GM23338 (cell line): ENCODE measurements at regions not wholly inside any gene's neighbourhood (a gene's known extent, or its start where the extent isn't known, plus 50 kb on each side); places are given as distances from the start of the nearest gene placed in this dataset.

Experiments used
- ATAC-seq: fragments of 200-7000 bp; cut with Tn5 transposase; 3 replicates; pipeline ENCODE4 v1.9.1; 2020
- DNase-seq: peaks from one replicate; pipeline ENCODE4 v3.0.0-alpha.2; 2015; ENCODE audit warnings: low spot score
- H2AFZ ChIP-seq: fragments of 200-600 bp; sonication (generic); 2 replicates; pipeline ENCODE4 v1.8.0; 2016; ENCODE audit warnings: antibody characterized with exemption, mild to moderate bottlenecking, moderate library complexity
- H3F3A ChIP-seq: fragments of 200-600 bp; sonication (generic); replicated peaks from 2 replicates; pipeline ENCODE4 v1.8.0; 2017; ENCODE audit warnings: antibody characterized with exemption, mixed run types, low read depth
- H3K27ac ChIP-seq: fragments of 200-600 bp; sonication (generic); 2 replicates; pipeline ENCODE4 v1.6.1; 2016; ENCODE audit warnings: low read depth
- H3K27me3 ChIP-seq: fragments of 200-600 bp; sonication (generic); 2 replicates; pipeline ENCODE4 v1.8.0; 2016; ENCODE audit warnings: mild to moderate bottlenecking, mixed run types, moderate library complexity; ENCODE audit not compliant: insufficient read depth
- H3K36me3 ChIP-seq: fragments of 200-600 bp; sonication (generic); 2 replicates; pipeline ENCODE4 v1.8.0; 2016; ENCODE audit warnings: mild to moderate bottlenecking; ENCODE audit not compliant: insufficient read depth
- H3K4me1 ChIP-seq: fragments of 200-600 bp; sonication (generic); 2 replicates; pipeline ENCODE4 v1.8.0; 2016; ENCODE audit warnings: mild to moderate bottlenecking, moderate library complexity; ENCODE audit not compliant: insufficient read depth
- H3K4me2 ChIP-seq: fragments of 200-600 bp; sonication (generic); 2 replicates; pipeline ENCODE4 v1.7.1; 2017; ENCODE audit warnings: mixed run types
- H3K4me3 ChIP-seq: fragments of 200-600 bp; sonication (generic); 2 replicates; pipeline ENCODE4 v1.6.1; 2016; ENCODE audit warnings: mixed run types
- H3K79me2 ChIP-seq: fragments of 200-600 bp; sonication (generic); replicated peaks from 2 replicates; pipeline ENCODE4 v1.8.0; 2017; ENCODE audit warnings: mild to moderate bottlenecking; ENCODE audit not compliant: insufficient read depth
- H3K9me2 ChIP-seq: fragments of 200-600 bp; sonication (generic); 2 replicates; pipeline ENCODE4 v1.8.0; 2017; ENCODE audit not compliant: insufficient read depth
- H4K20me1 ChIP-seq: fragments of 200-600 bp; sonication (generic); replicated peaks from 2 replicates; pipeline ENCODE4 v1.8.0; 2017; ENCODE audit warnings: mild to moderate bottlenecking; ENCODE audit not compliant: insufficient read depth
- H3K27ac Mint-ChIP-seq: 2 replicates; pipeline ENCODE4 v1.8.0; 2020; ENCODE audit warnings: inconsistent platforms, mild to moderate bottlenecking, moderate library complexity, mixed read lengths
- H3K27me3 Mint-ChIP-seq: 3 replicates; pipeline ENCODE4 v1.8.0; 2022; ENCODE audit warnings: low read depth, mild to moderate bottlenecking, moderate library complexity, mixed read lengths, inconsistent platforms; ENCODE audit not compliant: insufficient read depth, poor library complexity
- H3K36me3 Mint-ChIP-seq: 3 replicates; pipeline ENCODE4 v1.8.0; 2021; ENCODE audit warnings: low read depth, mild to moderate bottlenecking, inconsistent platforms, moderate library complexity, mixed read lengths
- H3K4me1 Mint-ChIP-seq: 3 replicates; pipeline ENCODE4 v1.8.0; 2020; ENCODE audit warnings: mild to moderate bottlenecking, inconsistent platforms, mixed read lengths
- H3K4me3 Mint-ChIP-seq: 3 replicates; pipeline ENCODE4 v1.8.0; 2021; ENCODE audit warnings: moderate library complexity, mild to moderate bottlenecking, inconsistent platforms, mixed read lengths
- H3K9me3 Mint-ChIP-seq: 3 replicates; pipeline ENCODE4 v1.8.0; 2020; ENCODE audit warnings: moderate library complexity, mild to moderate bottlenecking, inconsistent platforms, mixed read lengths
- CREB1 ChIP-seq: fragments of 250-450 bp; sonication (Bioruptor Pico); IDR thresholded peaks from 2 replicates; pipeline ENCODE4 v1.5.0; 2020; ENCODE audit warnings: low read depth, mild to moderate bottlenecking, moderate library complexity
- CTCF ChIP-seq, 2 experiments: fragments of 200-600 bp in 1 of 2; sonication (generic) in 1 of 2; conservative IDR thresholded peaks; 2 replicates each; pipeline versions ENCODE4 v1.5.1 to v1.6.1; 2016 to 2017; ENCODE audit warnings: antibody characterized with exemption in 2 of 2, low read depth in 2 of 2, mild to moderate bottlenecking in 2 of 2, moderate library complexity in 1 of 2
- ETS1 ChIP-seq: IDR thresholded peaks from 2 replicates; pipeline ENCODE4 v1.6.1; 2016; ENCODE audit warnings: antibody characterized with exemption
- EZH2 ChIP-seq: fragments of 200-600 bp; sonication (generic); IDR thresholded peaks from one replicate; pipeline ENCODE4 v1.8.0; 2017; ENCODE audit warnings: antibody characterized with exemption, mild to moderate bottlenecking, low read depth; ENCODE audit not compliant: unreplicated experiment
- EZH2phosphoT487 ChIP-seq: fragments of 200-600 bp; sonication (generic); IDR thresholded peaks from one replicate; pipeline ENCODE4 v1.8.1; 2018; ENCODE audit warnings: antibody characterized with exemption; ENCODE audit not compliant: unreplicated experiment
- JUNB ChIP-seq: IDR thresholded peaks from one replicate; pipeline ENCODE4 v1.6.1; 2016; ENCODE audit warnings: antibody characterized with exemption; ENCODE audit not compliant: unreplicated experiment
- NANOG ChIP-seq: IDR thresholded peaks from 2 replicates; pipeline ENCODE4 v1.6.1; 2016; ENCODE audit warnings: antibody characterized with exemption, borderline replicate concordance
- POLR2AphosphoS5 ChIP-seq: IDR thresholded peaks from 2 replicates; pipeline ENCODE4 v1.6.1; 2016; ENCODE audit warnings: antibody characterized with exemption, low read depth
- REST ChIP-seq: IDR thresholded peaks from one replicate; pipeline ENCODE4 v1.6.1; 2018; ENCODE audit warnings: antibody characterized with exemption; ENCODE audit not compliant: unreplicated experiment
- STAT1 ChIP-seq: IDR thresholded peaks from one replicate; pipeline ENCODE4 v1.6.1; 2016; ENCODE audit warnings: antibody characterized with exemption; ENCODE audit not compliant: unreplicated experiment
- ZNF114 ChIP-seq: fragments of 250-450 bp; sonication (Bioruptor Pico); IDR thresholded peaks from 2 replicates; pipeline ENCODE4 v1.5.0; 2020; ENCODE audit warnings: mild to moderate bottlenecking, moderate library complexity
- ZNF331 ChIP-seq: fragments of 250-450 bp; sonication (Bioruptor Pico); IDR thresholded peaks from 2 replicates; pipeline ENCODE4 v1.5.0; 2020; ENCODE audit warnings: low read depth, mild to moderate bottlenecking, moderate library complexity

GRCh38 chr3:64392001-64392400 lies 166.7 kb upstream of the PRICKLE2 start:
- Histone ChIP-seq H3K4me1 (no peaks in the 10 kb centered on the region; the same call in 1 of the 2 replicates), H3K4me2 (no peak overlapping the region), H3K4me3 (no peak overlapping the region), H4K20me1 (no peaks in the 10 kb centered on the region), H3K79me2 (no peaks in the 10 kb centered on the region), H3K27ac (no peak overlapping the region), H2AFZ (no peak overlapping the region), H3K36me3 (no peaks in the 10 kb centered on the region), H3K27me3 (no peaks in the 10 kb centered on the region), H3F3A (no peaks in the 10 kb centered on the region), H3K9me2 (0 out of 2 replicates have a peak, but pooled peaks cover 4% of the 10 kb centered on the region)
- H3K27me3 Mint-ChIP-seq, result peaks cover 3% of the 10 kb centered on the region
- no peaks in the 10 kb centered on the region for H3K9me3 Mint-ChIP-seq
- H3K36me3 Mint-ChIP-seq, result no peaks in the 10 kb centered on the region
- peaks cover 11% of the 10 kb centered on the region for H3K4me1 Mint-ChIP-seq
- no peak overlapping the region for H3K4me3 Mint-ChIP-seq
- H3K27ac Mint-ChIP-seq, result no peak overlapping the region
- no peak for ATAC-seq
- TF ChIP-seq POLR2AphosphoS5, result no peak
- no peak for TF ChIP-seq ZNF114
- TF ChIP-seq ETS1, result no peak
- TF ChIP-seq ZNF331 (CRISPR knock-in tag), result no peak
- no peak for TF ChIP-seq NANOG
- no peak for TF ChIP-seq EZH2phosphoT487
- no peak for TF ChIP-seq JUNB
- no peak for TF ChIP-seq EZH2
- no peak for TF ChIP-seq CTCF (conservative IDR thresholded peaks at IDR 0.05; ENCODE audit: low read depth in 2 of 2)
- TF ChIP-seq CREB1 (CRISPR knock-in tag), result no peak
- no peak for TF ChIP-seq STAT1
- no peak for DNase-seq

GRCh38 chr3:64390893-64391292 lies 165.6 kb upstream of the PRICKLE2 start:
- no peak for ATAC-seq
- Mint-ChIP-seq H3K4me1 (peaks cover 3% of the 10 kb centered on the region; the same call in 1 of the 3 replicates), H3K36me3 (no peaks in the 10 kb centered on the region), H3K27ac (no peak overlapping the region), H3K4me3 (no peak overlapping the region), H3K9me3 (no peaks in the 10 kb centered on the region), H3K27me3 (peaks cover 3% of the 10 kb centered on the region)
- H3K9me2 ChIP-seq, result 0 out of 2 replicates have a peak, but pooled peaks cover 4% of the 10 kb centered on the region
- no peak overlapping the region for H3K27ac ChIP-seq
- no peaks in the 10 kb centered on the region for H3K79me2 ChIP-seq
- H3K4me2 ChIP-seq, result no peak overlapping the region
- no peak overlapping the region for H3K4me3 ChIP-seq
- H2AFZ ChIP-seq, result no peak overlapping the region
- no peaks in the 10 kb centered on the region for H3F3A ChIP-seq
- no peaks in the 10 kb centered on the region for H3K36me3 ChIP-seq
- H3K4me1 ChIP-seq, result no peaks in the 10 kb centered on the region; the same call in 1 of the 2 replicates
- no peaks in the 10 kb centered on the region for H3K27me3 ChIP-seq
- H4K20me1 ChIP-seq, result no peaks in the 10 kb centered on the region
- no peak for DNase-seq
- TF ChIP-seq CREB1 (CRISPR knock-in tag) (no peak), CTCF (conservative IDR thresholded peaks at IDR 0.05; ENCODE audit: low read depth in 2 of 2) (no peak), EZH2 (no peak), ETS1 (no peak), ZNF114 (no peak), POLR2AphosphoS5 (no peak), EZH2phosphoT487 (no peak), REST (no peak), ZNF331 (CRISPR knock-in tag) (no peak), STAT1 (no peak)
